HTR-8/SVneo (cell line): ENCODE measurements at regions not wholly inside any gene's neighbourhood (a gene's known extent, or its start where the extent isn't known, plus 50 kb on each side); places are given as distances from the start of the nearest gene placed in this dataset.

Source experiments
- DNase-seq: peaks from one replicate; pipeline ENCODE4 v3.0.0; 2011; ENCODE audit warnings: low spot score, mixed read lengths; ENCODE audit not compliant: insufficient read length
- FAIRE-seq: peaks from 2 replicates; lab custom pipeline; 2011; peaks lifted over from hg19 to GRCh38; lab: Jason Lieb, UNC

DNA sequence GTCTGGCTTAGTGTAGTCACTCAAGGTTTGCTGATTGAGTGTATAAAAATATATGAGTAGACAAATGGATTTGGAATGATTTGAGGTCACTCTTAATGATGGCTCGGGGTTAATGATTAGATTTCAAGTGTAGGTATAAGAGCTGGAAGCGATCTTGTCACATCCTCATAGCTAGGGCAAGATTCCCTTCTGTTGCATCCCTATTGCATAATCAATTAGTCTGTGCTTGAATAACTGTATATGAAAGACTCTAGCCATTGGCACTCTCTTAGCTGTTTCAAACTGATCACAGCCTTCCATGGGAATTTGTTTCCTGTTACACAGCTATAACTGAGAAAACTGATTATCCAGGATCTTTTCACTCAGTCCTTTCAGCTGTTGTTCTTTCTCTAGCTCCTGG is 811.6 kb downstream of the TLE4 start:
- no peak for DNase-seq

DNA sequence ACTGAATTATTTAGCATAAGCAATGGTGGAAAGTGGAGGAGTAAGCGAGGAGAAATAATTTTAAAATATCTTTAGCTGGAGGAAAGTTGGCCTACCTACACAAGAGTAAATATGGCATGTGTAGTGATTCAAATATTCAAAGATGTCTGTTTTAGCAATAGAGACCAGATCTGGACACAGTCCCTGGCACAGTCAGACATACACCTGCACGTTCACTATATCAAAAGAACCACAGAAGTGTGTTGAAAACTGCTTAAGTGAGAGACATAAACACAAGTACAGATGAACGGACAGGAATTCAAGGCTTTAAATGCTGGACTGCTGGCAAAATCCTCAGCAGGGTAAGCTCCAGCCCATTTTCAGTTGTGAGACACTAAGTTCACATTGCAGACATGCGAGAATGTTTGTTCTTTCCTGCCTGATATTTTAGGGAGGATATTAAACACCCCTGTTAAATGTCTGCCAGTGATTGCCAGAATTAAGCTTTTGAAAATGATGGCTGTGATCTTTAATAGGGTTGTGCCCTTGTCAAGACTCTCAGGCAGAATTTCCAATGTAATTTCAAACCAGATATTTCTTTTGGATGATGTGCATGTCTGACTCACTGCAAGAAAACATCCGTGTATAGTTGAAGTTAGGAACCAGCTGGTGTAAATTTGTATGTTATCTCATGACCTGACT is 810.6 kb downstream of the TLE4 start:
- no peak for DNase-seq
- FAIRE-seq = no peak

More for the DNA sequence above, 811.6 kb downstream of the TLE4 start:
- no peak for FAIRE-seq

DNA sequence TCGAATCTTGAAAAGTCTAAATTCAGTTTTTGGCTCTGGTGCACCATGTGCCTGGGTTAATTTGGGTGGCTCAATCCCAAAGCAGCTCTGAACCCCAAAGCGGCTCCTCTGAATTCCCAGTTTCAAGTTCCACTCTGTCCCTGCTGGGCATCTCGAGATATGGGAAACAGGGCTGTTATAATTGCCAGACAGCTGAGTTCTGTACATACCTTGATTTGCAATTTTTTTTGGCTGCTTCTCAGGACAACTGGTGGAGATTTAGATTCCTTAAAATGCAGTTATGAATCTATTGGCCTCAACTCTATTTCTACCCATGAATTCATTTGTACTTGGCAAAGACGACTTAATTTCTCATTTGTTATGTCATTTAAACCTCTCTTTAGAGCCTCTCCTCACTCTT is 808.5 kb downstream of the TLE4 start:
- FAIRE-seq (no peak), DNase-seq (no peak)

DNA sequence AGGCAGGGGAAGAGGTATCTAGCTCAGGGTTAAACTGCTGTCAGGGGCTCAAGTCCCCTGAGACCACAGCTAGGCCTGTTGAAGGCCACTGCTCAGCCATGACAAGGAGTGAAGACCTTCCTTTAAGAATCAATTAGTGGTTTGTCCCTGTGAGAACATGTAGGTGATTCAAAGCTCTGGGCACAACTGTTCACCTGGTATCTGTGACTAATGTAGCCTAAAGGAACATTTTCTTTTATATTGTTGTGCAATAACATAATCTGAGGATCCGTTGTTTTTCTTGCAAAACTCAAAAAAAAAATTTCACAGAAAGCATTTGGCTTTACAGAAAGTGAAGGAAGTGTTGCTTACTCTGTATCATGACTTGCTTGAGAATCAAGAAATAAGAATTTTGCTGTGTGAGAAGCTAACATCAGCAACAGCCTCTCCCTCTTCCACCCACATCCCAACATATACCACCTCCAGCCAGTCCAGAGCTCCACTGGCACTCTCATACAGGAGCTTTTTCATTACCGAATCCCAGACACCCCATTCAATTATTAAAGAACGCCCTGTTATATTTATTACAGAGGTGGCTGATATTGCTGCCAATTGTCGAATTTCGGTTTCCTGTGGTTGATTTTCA is 807.0 kb downstream of the TLE4 start:
- no peak for FAIRE-seq
- no peak for DNase-seq

DNA sequence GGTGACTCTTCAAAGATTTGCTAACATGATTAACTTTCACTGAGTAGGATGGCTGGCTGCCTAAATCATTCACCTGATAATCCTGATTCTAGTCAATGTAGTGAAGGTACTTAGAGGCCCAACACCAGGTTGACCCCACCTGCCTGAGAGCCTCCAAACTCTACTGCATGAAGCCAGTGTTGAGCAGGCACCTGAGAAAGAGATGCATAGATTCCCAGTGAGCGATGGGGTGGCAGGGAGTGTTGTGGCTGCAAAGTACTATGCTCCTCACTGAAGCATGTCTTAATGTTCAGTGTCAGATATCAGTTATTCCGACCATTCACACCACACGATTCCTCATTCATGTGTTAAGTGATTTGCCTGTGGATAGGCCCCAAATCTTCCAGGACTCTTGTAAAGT is 804.4 kb downstream of the TLE4 start:
- DNase-seq = no peak
- no peak for FAIRE-seq

DNA sequence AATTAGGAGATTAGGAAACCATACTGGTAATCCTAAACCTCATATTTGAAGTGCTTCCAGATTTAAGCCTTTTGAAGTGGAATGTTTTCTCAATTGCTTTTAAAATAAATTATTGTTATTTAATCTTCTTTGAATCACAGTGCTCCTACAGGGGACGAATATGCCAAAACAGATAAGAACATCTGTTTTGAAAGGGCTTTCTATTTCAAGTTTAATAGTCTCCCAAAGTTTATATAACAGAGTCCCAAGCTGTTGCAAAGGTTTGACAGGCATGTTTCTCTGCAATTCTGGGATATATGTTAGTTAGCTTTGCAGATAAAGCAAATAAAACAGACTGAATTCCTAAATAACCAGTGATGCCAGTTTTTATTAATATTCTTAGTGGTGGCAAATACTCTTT is 803.7 kb downstream of the TLE4 start:
- FAIRE-seq (no peak), DNase-seq (no peak)

DNA sequence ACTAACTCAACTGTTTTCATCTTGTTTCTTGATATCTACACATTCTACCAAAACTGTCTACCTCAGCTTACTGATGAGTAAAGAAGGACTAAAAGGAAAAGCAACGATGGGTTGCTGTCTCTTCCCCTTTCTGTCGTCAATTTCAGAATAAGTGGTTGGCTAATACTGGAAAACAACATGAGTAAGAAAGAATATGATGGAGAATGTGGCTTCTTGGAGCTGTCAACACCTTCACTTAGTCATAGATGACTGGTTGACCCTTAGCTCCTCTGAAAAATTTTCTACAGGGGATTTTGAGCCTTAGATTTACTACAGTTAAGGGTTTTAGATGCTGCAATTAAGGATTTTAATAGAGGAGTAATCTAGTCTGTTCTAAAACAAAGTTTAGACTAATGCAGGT is 797.9 kb downstream of the TLE4 start:
- FAIRE-seq = no peak
- DNase-seq = no peak

DNA sequence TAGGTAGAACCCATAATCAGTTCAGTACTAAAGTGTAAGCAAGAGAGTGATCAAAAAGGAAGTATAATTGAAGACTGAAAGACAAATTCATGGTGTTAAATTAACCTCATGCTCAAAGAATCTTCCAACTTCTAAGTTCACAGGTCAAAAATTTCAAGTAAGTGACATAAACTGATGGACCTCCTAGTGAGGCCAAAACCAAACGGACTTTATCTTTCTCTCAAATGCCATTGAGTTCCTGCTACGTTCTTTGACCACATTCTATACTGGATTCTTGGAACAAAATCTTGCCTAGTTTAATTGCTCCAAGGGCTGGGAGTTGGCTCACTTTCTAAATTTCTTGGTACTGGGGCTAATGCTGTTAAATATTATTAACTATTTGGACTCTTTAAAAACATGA is 794.9 kb downstream of the TLE4 start:
- FAIRE-seq (no peak), DNase-seq (no peak)

DNA sequence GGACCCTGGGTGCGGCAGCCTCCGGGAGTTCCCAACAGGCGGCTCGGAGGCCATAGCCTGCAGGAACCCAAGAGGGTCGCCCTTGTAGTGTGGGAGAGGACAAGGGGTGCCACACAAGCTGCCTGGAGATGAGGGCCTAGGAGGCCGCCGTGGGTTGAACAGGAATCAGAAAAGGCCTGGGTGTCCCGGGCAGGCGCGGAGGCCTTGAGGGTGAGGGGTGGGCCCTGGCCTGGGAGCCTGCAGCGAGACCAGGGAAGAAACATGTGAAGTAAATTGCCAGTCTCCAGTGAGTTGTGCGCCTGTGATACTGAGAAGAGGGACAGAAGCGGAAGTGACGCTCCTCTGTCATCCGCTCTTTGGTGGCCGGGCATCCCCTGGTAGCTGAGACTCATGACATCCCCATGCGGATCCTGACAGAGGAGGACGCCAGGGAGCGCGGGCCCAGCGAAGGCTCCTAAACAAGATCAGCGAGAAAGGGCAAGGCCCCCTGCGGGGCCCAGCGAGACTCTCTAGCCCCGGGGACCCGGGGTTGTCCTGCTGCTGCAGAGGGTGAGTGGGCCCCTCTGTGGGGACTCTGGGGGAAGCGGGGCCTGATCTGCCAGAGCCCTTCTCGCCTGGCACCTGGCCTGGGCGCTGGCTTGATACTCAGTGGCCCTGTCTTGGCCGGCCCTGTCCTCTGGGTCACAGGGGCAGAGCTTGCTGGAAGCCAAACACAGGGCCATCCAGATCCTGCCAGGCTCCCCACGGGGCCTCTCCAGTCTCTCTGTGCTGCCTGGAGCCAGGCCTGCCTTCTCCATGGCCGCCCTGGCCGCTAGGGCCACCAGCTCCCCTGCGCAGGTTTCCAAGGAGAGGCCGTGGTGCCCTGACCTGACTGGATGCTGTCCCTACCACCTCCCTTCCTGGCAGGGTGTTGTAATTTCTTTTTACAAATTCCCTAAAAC is 788.4 kb downstream of the TLE4 start:
- no peak for DNase-seq
- FAIRE-seq = no peak

DNA sequence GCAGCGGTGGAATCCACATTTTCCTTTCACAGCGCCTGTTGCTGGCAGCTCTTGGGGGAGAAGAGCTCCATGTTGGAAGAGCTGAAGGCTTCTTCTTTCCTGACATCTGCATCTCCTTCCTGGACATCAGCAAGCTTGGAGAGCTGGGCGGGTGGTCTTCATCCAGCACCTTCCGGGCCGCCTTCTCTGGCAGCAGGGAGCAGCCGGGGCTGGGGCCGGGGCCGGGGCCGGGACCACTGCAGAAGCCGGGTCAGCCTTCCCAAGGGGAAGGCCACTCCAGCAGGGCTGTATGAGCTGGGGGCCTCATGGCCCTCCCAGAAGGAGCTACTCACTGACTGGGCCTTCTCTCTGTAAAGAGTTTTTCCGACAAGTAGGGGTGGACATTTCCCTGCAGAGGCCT is 787.5 kb downstream of the TLE4 start:
- no peak for DNase-seq

DNA sequence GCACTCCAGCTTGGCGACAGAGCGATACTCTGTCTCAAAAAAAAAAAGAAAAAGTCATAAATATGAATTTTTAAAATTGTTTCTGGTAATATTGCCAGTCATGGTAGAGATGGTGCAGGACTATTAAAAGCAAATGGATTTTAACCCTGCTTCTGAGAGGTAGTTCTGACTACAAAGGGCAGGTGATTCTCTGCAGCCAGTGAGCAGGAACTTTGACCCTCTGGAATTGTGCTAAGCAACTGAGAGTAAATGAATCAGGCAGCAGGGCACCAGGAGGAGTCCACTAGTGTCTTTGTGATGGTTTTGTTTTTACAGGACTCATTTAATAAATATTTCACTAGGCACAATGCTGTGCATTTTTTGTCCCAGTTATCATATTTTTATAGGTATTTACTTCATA is 781.2 kb downstream of the TLE4 start:
- DNase-seq = no peak
- no peak for FAIRE-seq

More for the DNA sequence above, 787.5 kb downstream of the TLE4 start:
- FAIRE-seq = no peak

DNA sequence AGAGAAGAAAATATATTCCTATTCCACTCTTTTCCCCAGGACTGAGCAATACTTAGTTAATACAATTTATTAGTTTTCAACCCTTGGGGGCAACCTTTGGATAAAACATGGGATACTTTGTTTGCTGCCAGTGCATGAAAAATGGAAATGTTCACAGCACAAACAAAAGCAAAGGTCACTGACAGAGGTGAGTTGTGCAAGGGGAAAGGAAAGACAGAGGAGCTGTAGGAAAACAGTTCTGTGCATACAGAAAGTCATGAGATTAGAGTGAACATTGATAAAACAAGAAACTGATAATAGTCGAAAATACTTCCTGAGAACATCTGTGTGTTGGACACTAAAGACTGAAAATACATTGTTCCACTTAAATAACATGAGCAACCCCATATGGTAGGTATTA is 779.8 kb downstream of the TLE4 start:
- no peak for FAIRE-seq

DNA sequence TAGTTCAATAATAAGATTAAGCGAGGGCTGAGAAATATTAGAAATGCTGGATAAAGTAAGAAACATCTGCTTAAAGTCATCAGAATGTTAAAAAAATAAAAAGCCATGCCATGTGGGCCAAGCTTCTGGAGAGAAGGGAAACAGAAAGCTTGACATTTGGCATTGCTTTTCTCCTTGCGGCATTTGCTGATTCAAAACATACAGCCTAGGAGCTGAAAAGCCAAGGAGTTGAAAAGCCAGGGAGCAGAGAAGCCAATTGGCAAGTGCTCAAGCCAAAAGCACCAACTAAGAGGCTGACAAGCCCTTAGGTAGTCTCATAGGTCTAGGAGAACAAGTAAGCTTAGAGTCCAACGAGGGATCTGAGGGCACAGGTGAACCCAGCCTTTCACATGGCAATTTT is 754.3 kb downstream of the TLE4 start:
- FAIRE-seq (no peak), DNase-seq (no peak)

More for the DNA sequence above, 779.8 kb downstream of the TLE4 start:
- DNase-seq = no peak

DNA sequence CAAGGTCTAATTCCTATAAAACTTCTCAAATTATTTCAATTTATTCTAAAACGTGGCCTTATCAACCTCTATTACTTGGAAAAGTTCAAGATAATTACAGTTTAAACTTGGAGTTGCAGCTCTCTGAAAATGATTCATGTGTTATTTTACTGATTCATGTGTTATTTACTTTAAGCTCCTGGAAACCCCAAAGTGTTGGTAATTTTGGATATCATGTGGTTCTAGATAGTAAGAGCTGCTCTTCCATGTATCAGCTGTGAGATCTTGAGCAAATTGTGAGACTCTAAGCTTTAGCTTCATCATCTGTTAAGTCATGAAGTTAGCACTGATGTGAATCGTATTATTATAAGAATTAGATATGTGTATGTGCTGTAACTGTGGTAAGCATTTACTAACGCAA is 749.2 kb downstream of the TLE4 start:
- DNase-seq (peak; percentile 1), FAIRE-seq (no peak)

DNA sequence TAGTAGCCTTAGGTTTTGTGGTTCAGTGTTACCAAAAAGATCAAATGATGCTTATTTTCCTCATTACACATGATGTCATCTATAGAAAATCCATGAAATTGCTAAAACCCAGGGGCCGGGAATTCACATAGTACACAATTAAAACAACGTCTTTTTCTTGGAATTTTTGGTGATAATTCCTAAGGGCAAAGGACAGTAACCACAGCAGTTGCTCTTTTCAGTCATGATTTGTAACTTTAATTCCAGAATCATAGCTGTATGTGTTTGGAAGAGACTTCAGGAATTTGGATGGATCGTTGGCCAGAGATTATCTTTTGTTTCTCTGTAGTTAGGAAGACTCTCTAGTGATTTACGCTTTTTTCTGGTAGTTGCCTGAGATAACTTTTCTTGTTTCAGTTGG is 748.7 kb downstream of the TLE4 start:
- no peak for FAIRE-seq
- DNase-seq = no peak

DNA sequence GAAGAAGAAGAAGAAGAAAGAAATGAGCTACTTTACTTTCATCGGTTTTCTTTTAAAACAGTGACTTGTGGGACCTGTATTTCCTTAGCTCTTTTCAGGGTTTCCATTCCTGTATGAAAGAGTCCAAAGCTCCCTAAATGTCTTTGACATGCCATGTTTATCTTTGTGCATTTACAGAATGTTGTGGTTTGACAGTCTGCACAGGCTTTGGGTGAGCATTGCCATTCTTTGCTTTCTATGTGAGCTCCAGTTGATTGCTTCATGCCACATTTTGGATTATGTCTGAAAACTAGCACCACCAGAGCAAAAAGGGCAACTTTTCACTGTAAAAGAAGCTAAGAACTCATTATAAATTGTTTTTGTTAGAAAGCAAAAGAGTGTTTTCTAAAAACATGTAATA is 733.4 kb downstream of the TLE4 start:
- DNase-seq (no peak), FAIRE-seq (no peak)

DNA sequence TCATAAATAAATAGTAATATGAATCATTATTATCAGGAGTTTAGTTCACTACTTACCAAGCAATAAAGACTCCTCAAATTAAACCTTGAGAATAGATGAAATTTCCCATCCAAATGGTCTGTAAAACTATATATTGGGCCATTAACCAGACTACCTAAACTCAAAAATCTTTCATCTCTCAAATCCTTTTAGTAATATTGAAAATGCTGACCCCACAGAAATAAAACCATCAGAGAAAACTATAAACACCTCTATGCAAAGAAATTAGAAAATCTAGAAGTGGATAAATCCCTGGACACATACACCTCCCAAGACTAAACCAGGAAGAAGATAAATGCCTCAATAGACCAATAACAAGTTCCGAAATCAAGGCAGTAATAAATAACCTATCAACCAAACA is 723.2 kb downstream of the TLE4 start:
- DNase-seq = no peak

DNA sequence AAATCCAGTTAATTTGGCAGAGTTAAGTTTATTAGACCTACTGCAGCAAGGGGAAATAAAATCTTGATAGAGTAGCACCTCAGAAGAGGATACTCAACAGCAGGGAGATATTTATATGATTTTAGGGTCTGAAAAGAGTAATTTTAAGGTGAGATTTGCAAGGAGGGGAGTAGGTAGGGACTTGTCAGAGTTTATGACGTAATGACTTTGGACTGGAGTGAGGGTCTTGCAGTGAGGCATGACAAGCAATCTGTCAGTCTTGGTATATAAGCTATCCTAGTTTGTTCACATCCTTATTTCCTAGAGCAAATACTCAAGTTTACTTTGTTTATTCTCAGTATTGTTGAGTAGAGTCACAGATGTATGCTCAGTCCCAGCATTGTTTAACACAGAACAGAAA is 722.6 kb downstream of the TLE4 start:
- FAIRE-seq = no peak

More for the DNA sequence above, 723.2 kb downstream of the TLE4 start:
- FAIRE-seq = no peak

DNA sequence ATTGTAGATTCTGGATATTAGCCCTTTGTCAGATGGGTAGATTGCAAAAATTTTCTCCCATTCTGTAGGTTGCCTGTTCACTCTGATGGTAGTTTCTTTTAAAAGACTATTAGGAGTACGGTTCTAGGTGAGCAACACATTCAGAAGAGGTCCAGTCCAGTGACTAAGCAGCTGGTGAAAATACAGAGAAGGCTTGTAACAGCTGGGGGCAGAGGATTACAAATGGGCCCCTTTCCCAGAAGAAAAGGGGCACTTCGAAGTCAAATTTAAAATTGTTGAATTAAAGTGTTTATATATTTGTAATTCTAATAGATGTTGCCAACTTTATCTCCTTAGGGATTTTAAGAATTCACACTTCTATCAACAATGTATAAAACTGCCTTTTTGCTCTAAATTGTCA is 720.5 kb downstream of the TLE4 start:
- DNase-seq = no peak
- no peak for FAIRE-seq

More for the DNA sequence above, 722.6 kb downstream of the TLE4 start:
- DNase-seq = no peak

DNA sequence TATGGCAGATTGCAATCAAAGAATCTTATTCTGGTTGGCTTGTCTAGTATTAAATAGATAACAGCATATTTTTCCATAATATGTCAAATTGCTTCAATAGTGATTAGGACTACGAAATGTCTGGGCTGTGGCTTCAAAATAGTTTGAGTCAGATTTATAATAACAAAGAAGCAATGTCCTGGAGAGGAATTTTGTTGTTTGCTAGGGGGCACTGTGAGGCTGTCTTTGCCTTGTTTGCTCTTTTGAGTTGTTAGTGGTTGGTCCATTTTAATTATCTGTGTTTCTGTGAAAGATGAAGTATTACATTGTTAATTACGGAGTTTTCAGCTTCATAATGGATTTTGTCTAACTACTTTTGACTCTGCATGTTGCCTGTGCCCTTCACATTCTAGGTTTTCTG is 713.6 kb downstream of the TLE4 start:
- FAIRE-seq (no peak), DNase-seq (peak; percentile 3)

DNA sequence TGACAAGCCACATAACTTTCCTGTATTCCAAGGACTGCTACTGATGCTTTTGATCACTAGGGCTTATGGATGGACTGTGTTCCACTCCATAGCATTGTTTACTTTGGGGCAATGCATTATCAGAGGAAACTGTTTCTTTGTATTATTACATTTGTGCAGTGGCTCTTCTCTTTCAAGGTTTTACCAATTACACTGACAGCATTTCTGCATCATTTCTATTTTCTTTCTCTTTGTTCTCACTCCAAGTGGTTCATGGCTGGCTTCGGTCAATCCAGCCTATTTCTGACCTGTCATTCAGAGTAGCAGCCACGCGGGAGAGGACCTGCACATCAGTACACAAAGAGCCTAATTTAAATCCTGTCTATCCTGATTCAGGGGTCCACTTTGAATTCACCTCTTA is 711.0 kb downstream of the TLE4 start:
- FAIRE-seq = no peak

More for the DNA sequence above, 711.0 kb downstream of the TLE4 start:
- DNase-seq = no peak
